ENCODE measurements at regions not wholly inside any gene's neighbourhood (a gene's known extent, or its start where the extent isn't known, plus 50 kb on each side); places are given as distances from the start of the nearest gene placed in this dataset.

GRCh38 chr15:88322461-88322860, 65.9 kb upstream of the NTRK3 start:
- no peaks in the 10 kb centered on the region for H3K9me2 ChIP-seq (ENCODE audit: insufficient read depth)
- H3K4me3 ChIP-seq = no peak overlapping the region
- H3K36me3 ChIP-seq (ENCODE audit: insufficient read depth) = no peaks in the 10 kb centered on the region
- no peak overlapping the region for H3K27ac ChIP-seq (ENCODE audit: low read depth)
- Mint-ChIP-seq H3K27ac (no peak overlapping the region), H3K27me3 (ENCODE audit: insufficient read depth, low read depth, poor library complexity) (no peaks in the 10 kb centered on the region), H3K9me3 (no peaks in the 10 kb centered on the region), H3K4me3 (no peak overlapping the region), H3K36me3 (ENCODE audit: low read depth) (no peaks in the 10 kb centered on the region), H3K4me1 (0 out of 3 replicates have a peak, but pooled peaks cover 2% of the 10 kb centered on the region)
- no peaks in the 10 kb centered on the region for H3K4me1 ChIP-seq (ENCODE audit: insufficient read depth)
- no peaks in the 10 kb centered on the region for H3K79me2 ChIP-seq (replicated peaks; ENCODE audit: insufficient read depth)
- H3K27me3 ChIP-seq (ENCODE audit: insufficient read depth) = no peaks in the 10 kb centered on the region
- no peak for ATAC-seq
- H4K20me1 ChIP-seq (replicated peaks; ENCODE audit: insufficient read depth) = no peaks in the 10 kb centered on the region
- TF ChIP-seq ETS1 (IDR thresholded peaks at IDR 0.05) (no peak), EZH2phosphoT487 (IDR thresholded peaks at IDR 0.05; ENCODE audit: unreplicated experiment) (no peak), EZH2 (IDR thresholded peaks at IDR 0.05; ENCODE audit: low read depth, unreplicated experiment) (no peak), JUNB (IDR thresholded peaks at IDR 0.05; ENCODE audit: unreplicated experiment) (no peak), CREB1 (CRISPR knock-in tag; IDR thresholded peaks at IDR 0.05; ENCODE audit: low read depth) (no peak), CTCF (conservative IDR thresholded peaks at IDR 0.05; ENCODE audit: low read depth in 2 of 2) (no peak)
- TF ChIP-seq, protein P1, sequence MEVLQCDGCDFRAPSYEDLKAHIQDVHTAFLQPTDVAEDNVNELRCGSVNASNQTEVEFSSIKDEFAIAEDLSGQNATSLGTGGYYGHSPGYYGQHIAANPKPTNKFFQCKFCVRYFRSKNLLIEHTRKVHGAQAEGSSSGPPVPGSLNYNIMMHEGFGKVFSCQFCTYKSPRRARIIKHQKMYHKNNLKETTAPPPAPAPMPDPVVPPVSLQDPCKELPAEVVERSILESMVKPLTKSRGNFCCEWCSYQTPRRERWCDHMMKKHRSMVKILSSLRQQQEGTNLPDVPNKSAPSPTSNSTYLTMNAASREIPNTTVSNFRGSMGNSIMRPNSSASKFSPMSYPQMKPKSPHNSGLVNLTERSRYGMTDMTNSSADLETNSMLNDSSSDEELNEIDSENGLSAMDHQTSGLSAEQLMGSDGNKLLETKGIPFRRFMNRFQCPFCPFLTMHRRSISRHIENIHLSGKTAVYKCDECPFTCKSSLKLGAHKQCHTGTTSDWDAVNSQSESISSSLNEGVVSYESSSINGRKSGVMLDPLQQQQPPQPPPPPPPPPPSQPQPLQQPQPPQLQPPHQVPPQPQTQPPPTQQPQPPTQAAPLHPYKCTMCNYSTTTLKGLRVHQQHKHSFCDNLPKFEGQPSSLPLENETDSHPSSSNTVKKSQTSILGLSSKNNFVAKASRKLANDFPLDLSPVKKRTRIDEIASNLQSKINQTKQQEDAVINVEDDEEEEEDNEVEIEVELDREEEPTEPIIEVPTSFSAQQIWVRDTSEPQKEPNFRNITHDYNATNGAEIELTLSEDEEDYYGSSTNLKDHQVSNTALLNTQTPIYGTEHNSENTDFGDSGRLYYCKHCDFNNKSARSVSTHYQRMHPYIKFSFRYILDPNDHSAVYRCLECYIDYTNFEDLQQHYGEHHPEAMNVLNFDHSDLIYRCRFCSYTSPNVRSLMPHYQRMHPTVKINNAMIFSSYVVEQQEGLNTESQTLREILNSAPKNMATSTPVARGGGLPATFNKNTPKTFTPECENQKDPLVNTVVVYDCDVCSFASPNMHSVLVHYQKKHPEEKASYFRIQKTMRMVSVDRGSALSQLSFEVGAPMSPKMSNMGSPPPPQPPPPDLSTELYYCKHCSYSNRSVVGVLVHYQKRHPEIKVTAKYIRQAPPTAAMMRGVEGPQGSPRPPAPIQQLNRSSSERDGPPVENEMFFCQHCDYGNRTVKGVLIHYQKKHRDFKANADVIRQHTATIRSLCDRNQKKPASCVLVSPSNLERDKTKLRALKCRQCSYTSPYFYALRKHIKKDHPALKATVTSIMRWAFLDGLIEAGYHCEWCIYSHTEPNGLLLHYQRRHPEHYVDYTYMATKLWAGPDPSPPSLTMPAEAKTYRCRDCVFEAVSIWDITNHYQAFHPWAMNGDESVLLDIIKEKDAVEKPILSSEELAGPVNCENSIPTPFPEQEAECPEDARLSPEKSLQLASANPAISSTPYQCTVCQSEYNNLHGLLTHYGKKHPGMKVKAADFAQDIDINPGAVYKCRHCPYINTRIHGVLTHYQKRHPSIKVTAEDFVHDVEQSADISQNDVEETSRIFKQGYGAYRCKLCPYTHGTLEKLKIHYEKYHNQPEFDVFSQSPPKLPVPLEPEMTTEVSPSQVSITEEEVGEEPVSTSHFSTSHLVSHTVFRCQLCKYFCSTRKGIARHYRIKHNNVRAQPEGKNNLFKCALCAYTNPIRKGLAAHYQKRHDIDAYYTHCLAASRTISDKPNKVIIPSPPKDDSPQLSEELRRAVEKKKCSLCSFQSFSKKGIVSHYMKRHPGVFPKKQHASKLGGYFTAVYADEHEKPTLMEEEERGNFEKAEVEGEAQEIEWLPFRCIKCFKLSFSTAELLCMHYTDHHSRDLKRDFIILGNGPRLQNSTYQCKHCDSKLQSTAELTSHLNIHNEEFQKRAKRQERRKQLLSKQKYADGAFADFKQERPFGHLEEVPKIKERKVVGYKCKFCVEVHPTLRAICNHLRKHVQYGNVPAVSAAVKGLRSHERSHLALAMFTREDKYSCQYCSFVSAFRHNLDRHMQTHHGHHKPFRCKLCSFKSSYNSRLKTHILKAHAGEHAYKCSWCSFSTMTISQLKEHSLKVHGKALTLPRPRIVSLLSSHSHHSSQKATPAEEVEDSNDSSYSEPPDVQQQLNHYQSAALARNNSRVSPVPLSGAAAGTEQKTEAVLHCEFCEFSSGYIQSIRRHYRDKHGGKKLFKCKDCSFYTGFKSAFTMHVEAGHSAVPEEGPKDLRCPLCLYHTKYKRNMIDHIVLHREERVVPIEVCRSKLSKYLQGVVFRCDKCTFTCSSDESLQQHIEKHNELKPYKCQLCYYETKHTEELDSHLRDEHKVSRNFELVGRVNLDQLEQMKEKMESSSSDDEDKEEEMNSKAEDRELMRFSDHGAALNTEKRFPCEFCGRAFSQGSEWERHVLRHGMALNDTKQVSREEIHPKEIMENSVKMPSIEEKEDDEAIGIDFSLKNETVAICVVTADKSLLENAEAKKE (CRISPR knock-in tag; IDR thresholded peaks at IDR 0.05) = no peak
- no peaks in the 10 kb centered on the region for H3F3A ChIP-seq (replicated peaks; ENCODE audit: low read depth)
- H2AFZ ChIP-seq = no peak overlapping the region
- H3K4me2 ChIP-seq = no peak overlapping the region
- DNase-seq (ENCODE audit: low spot score) = no peak
